Right renal cortex interstitium (tissue), 3 donors: ENCODE measurements at regions not wholly inside any gene's neighbourhood (a gene's known extent, or its start where the extent isn't known, plus 50 kb on each side); places are given as distances from the start of the nearest gene placed in this dataset.
"Not testable (repeated sequence)": the region's sequence is repeated elsewhere in the genome, so short reads cannot be mapped to it uniquely, and the experiment has no call there.

Experiments used
- DNase-seq, 3 donors: peaks; one replicate each; pipeline ENCODE4 v3.0.0-alpha.2; 2013; ENCODE audit warnings: low read depth in 3 of 3, low spot score in 2 of 3

DNA sequence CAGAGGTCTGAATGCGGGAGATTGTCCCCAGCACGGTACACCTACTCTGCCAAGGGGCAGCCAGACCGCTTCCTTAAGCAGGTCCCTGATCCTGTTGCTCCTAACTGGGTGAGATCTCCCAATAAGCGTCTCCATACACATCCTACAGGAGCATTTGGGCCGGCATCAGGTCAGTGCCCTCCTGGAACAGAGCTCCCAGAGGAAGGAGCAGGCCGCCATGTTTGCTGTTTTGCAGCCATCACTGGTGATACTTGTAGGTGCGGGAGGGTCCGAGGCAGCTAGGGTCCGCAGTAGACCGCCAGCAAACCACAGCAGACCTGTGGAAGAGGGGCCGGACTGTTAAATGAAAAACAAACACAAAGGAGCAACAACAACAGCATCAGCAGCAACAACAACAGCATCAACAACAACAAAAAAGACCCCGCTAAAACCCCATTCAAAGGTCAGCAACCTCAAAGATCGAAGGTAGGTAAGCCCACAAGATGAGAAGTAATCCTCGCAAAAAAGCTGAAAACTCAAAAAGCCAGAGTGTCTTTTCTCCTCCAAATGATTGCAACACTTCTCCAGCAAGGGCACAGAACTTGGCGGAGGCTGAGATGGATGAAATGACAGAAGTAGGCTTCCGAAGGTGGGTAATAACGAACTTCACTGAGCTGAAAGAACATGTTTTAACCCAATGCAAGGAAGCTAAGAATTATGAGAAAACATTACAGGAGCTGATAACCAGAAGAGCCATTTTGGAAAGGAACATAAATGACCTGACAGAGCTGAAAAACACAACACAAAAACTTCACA lies 79.0 kb upstream of the CDH7 start:
- no peak for DNase-seq

DNA sequence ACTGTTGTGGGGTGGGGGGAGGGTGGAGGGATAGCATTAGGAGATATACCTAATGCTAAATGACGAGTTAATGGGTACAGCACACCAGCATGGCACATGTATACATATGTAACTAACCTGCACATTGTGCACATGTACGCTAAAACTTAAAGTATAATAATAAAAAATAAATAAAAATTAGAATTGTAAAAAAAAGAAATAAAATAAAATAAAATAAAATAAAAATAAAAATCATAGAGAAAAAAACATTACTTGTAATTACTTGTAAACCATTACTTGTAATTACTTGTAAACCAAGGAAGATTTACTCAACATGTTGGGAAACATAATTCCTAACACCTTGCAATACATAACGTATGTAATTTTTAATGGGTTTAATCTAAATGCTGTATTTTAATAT lies 80.7 kb upstream of the CDH7 start:
- DNase-seq = not testable (repeated sequence)

- no peak for DNase-seq
Observed at GRCh38 chr18:65661391-65661790, 89.4 kb upstream of the CDH7 start.

DNA sequence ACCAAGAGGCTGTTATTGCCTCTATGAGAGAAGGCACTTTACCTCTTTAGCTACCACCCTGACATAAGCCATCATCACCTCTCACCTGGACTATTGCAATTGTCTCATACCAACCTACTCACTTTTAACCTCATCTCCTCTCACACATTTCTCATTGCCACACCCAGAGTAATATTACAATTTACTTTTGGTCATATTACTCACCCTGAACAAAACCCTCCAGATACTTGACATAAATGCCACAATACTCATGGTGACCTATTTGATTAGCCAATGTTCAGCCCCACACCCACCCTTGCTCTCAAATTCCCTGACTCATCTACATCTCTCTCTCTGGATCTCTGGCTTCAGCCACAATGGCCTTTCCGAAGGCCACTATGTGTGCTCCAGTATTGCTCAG lies 90.9 kb upstream of the CDH7 start:
- DNase-seq = no peak

DNA sequence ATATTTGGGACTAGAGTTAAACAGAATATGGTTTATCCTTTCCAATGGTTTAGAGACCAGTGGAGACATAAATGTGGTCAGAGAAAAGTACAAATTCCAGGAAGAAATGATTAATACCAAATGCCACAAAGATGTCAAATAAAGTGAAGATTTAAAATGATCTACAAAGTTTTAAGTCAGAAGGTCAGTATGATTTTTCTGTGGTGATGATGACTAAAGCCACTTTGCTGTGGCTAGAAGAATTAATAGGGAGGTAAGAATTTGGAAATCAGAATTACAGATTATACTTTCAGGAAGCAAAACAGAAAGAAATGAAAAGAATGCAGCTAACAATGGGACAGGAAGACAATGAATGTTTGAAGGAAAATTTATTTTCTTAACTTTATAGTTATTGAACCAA lies 91.5 kb upstream of the CDH7 start:
- no peak for DNase-seq

GRCh38 chr18:65651192-65651591 lies 99.6 kb upstream of the CDH7 start:
- DNase-seq = no peak

GRCh38 chr18:65632236-65632635 lies 118.6 kb upstream of the CDH7 start:
- DNase-seq = no peak

- DNase-seq = no peak
Observed at GRCh38 chr18:65631766-65632165, 119.0 kb upstream of the CDH7 start.

- no peak for DNase-seq
Observed at GRCh38 chr18:65628390-65628789, 122.4 kb upstream of the CDH7 start.

DNA sequence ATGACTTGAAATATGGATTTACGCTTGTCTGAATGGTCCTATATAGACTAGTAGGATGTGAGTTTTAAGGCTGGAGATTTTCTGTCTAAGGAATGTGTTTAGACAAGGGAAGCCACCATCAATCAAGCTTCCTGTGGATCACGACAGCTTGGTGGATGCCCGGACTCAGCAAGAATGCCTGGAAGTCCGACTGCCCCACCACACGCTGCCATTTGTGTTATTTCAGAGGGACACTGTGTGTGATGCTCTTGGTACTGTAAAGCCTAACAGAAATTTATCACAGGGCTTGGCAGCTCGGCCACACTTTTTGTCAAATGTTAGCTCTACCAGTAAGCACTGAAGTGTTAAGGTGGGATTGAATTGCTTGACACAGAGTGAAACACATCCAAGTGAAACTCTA lies 127.1 kb upstream of the CDH7 start:
- peak; percentile 0 to 7 (median 6) for DNase-seq

DNA sequence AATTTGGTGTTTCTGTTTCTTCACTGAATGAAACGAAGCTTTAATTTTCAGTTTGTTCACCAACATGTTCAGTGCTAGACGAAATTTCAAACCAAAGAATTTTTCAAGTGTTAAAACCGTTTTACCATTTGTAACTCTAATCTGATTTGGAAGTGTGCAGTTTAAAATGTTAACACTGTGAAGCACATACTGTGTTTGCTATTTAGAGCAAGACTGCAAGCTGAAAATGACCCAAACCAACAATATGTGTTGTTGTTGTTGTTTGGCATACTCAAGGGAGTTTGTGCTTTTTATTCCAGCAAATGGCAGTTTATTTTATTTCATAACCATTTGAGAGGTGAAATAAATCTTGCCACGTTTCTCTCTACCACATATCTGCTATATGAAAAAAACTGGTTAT lies 128.4 kb upstream of the CDH7 start:
- no peak for DNase-seq

DNA sequence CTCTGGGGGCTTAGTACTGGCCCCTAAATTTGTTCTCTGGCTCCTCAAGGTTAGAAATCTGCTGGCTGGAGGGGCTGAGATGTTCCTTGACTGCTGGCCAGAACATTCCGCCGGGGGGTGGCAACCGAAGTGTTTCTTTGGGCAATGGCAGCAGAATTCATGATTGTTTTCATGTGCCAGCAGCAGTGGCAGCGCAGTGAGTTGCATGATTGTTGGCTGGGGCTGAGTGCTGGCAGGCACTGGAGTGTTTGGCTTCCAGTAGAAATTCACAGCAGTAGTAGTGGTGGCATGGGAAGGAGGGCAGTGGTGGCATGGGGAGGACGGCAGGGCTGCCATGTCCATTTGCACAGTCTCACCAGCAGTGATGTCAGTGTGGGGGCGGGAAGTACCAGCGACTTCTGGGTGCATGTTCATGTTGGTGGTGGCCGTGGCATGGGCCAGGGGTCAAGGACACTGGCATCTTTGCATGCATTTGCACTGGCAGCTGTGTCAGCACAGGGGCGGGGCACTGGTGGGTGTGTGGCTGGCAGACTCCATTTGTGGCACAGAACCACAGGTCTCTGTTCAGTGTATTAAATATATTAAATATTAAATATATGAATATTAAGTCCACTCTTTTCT lies 130.6 kb upstream of the CDH7 start:
- DNase-seq = no peak

- no peak for DNase-seq
Observed at GRCh38 chr18:65610939-65611338, 139.9 kb upstream of the CDH7 start.

DNA sequence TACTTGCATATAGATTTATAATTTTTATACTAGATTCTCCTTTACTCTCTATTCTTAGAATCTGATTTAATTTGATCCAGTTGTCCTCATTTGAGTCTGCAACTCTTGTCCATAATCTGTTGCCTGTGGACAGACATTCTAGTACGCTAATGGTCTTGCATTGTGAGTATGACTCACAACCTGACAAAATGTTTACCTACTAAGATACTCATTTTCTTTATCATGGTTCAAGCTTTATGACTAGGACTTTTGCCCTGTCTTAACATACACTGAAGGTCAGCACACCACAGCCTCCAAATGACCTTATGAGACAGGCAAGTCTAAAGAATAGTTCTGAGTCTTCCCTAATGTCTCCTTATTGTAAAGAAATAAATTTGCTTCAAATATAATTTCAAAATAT lies 142.3 kb upstream of the CDH7 start:
- no peak for DNase-seq

- DNase-seq = no peak
Observed at GRCh38 chr18:65607161-65607560, 143.7 kb upstream of the CDH7 start.

- DNase-seq = no peak
Observed at GRCh38 chr18:65606551-65607130, 144.2 kb upstream of the CDH7 start.

GRCh38 chr18:65605352-65605751 lies 145.5 kb upstream of the CDH7 start:
- not testable (repeated sequence) for DNase-seq

- DNase-seq = no peak
Observed at GRCh38 chr18:65601775-65602174, 149.0 kb upstream of the CDH7 start.

DNA sequence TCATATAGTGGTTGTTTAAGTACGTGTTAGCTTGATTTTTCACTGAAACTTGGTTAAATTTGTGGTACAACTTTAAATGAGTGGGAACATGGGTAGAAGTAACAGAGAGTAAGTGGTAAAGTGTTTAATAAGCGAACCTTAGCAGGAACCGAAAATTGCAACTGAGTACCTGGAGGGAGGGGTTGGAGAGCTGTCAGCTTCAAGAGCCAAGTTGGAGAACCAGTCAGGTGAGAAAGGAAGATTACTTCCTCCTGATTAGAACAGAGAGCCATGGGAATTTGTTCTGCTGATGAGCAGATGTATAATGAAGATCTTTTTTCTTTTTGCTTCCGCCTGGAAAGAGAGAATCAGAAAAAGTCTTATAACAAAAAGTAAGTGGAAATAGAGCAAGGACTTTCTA lies 158.4 kb upstream of the CDH7 start:
- DNase-seq = no peak

DNA sequence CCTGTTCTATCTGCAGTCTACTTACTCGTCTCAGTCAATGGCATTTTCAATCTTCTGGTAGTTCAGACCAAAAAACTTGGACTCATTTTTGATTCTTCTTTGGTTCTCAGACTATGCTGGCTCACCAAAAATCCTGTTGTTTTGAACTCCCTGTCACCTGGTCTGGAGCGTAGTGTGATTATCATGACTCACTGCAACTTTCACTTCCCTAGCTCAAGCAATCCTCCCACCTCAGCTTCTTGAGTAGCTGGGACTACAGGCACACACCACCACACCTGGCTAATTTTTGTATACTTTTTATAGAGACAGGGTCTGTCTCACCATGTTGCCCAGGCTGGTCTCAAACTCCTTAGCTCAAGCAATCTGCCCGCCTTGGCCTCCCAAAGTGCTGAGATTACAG lies 163.3 kb upstream of the CDH7 start:
- no peak for DNase-seq

GRCh38 chr18:65582094-65582493 lies 168.7 kb upstream of the CDH7 start:
- DNase-seq = not testable (repeated sequence)

DNA sequence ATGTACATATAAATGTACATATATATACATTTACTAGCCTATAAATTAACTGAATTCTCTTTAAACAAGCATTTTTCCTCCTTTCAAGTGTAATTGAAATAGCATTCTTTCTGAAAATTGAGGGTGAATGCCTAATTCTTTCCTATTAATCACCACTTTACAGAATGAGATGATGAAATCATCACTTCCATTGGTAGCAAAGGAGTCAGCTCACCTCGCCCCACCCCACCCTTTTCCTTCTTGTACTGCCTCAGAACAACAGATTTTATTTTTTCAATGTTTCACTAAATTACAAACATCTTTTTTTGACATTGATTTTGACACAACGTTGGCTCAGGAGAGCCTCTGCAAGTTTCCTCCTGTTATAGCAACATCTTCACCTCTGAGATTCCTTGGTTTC lies 181.9 kb upstream of the CDH7 start:
- DNase-seq = no peak
